Fibroblast of lung (primary cell): ENCODE measurements at regions not wholly inside any gene's neighbourhood (a gene's known extent, or its start where the extent isn't known, plus 50 kb on each side); places are given as distances from the start of the nearest gene placed in this dataset.

Experiments used
- DNase-seq, 2 donors: peaks; one replicate each; pipeline versions ENCODE4 v3.0.0 to v3.0.0-alpha.2; 2010; ENCODE audit warnings: low read depth in 2 of 2
- H2AFZ ChIP-seq: 2 replicates; pipeline ENCODE4 v1.5.1; 2012; ENCODE audit warnings: low read length, control low read depth, inconsistent platforms
- H3K27ac ChIP-seq: 2 replicates; pipeline ENCODE4 v1.5.1; 2011; ENCODE audit warnings: low read length, control low read depth; ENCODE audit not compliant: insufficient read depth
- H3K27me3 ChIP-seq: 2 replicates; pipeline ENCODE4 v1.5.1; 2011; ENCODE audit warnings: mild to moderate bottlenecking, low read length; ENCODE audit not compliant: control insufficient read depth, insufficient read depth
- H3K36me3 ChIP-seq: 2 replicates; pipeline ENCODE4 v1.5.1; 2011; ENCODE audit warnings: low read length; ENCODE audit not compliant: control insufficient read depth, insufficient read depth
- H3K4me1 ChIP-seq: 2 replicates; pipeline ENCODE4 v1.5.1; 2011; ENCODE audit warnings: low read length; ENCODE audit not compliant: control insufficient read depth, insufficient read depth; ENCODE audit errors: extremely low read depth
- H3K4me2 ChIP-seq: 2 replicates; pipeline ENCODE4 v1.5.1; 2011; ENCODE audit warnings: low read length, control low read depth; ENCODE audit not compliant: insufficient read depth; ENCODE audit errors: extremely low read depth
- H3K4me3 ChIP-seq, 4 experiments: fragments of 200-600 bp in 1 of 4; sonication (generic) in 1 of 4; replicated peaks in 1 of 4; 2 replicates each; pipeline ENCODE4 v1.5.1; 2011 to 2016; ENCODE audit warnings: low read length in 4 of 4, low read depth in 3 of 4, mild to moderate bottlenecking in 3 of 4, control low read depth in 2 of 4, inconsistent platforms in 1 of 4, mixed read lengths in 1 of 4; ENCODE audit not compliant: insufficient read depth in 1 of 4; ENCODE audit errors: control extremely low read depth in 1 of 4
- H3K79me2 ChIP-seq: 2 replicates; pipeline ENCODE4 v1.5.1; 2012; ENCODE audit warnings: mild to moderate bottlenecking, low read length, inconsistent platforms; ENCODE audit not compliant: control insufficient read depth, insufficient read depth
- H3K9ac ChIP-seq: 2 replicates; pipeline ENCODE4 v1.5.1; 2011; ENCODE audit warnings: mild to moderate bottlenecking, low read length, control low read depth; ENCODE audit not compliant: insufficient read depth
- H3K9me3 ChIP-seq: 2 replicates; pipeline ENCODE4 v1.5.1; 2012; ENCODE audit warnings: low read depth, low read length; ENCODE audit not compliant: control insufficient read depth, insufficient read depth
- H4K20me1 ChIP-seq: 2 replicates; pipeline ENCODE4 v1.5.1; 2011; ENCODE audit warnings: low read length; ENCODE audit not compliant: control insufficient read depth, insufficient read depth; ENCODE audit errors: extremely low read depth
- CTCF ChIP-seq, 2 donors: IDR thresholded peaks in 1 of 2; conservative IDR thresholded peaks in 1 of 2; 1 replicate in 1 of 2; 2 replicates in 1 of 2; pipeline ENCODE4 v1.5.1; 2011 to 2012; ENCODE audit warnings: low read length in 2 of 2, control low read depth in 1 of 2, inconsistent platforms in 1 of 2, low read depth in 1 of 2, mild to moderate bottlenecking in 1 of 2
- EZH2 ChIP-seq: IDR thresholded peaks from 2 replicates; pipeline ENCODE4 v1.5.1; 2012; ENCODE audit warnings: low read length, control low read depth, mild to moderate bottlenecking; ENCODE audit errors: missing control alignments

DNA sequence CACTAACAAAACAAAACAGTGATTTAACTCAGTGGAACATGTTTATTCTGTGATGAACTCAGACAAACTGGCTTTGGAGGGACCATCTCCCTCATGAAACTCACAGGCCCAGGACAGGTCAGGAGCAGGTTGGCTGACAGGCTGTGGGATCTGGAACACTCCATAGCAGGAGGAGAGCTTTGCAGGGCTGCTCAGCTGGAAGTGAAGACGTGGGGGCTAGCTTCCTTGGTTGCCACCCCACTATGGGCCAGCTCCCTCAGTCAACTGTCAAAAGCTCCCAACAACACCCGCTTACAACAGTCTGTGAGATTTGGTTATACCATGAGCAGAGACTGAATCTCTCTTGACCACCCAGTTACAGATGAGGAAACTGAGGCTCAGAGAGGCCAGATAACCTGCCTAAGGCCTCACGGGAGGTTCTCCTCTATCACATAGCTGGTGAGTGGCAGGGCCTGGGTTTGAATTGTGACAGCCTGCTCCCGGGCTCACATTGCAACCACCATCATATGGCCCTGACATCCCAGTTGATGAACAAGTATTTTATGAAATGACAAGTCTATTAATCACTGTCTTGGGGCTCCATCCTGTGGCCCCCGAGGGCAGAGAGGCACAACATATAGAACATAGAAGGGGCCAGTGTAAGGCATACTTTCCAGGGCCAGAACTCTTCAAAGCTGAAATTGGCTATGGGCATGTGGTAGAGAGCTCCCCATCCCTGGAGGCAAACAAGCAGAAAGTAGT, 473.4 kb downstream of the MN1 start:
- Histone ChIP-seq H3K27ac (no peak overlapping the region), H2AFZ (no peak overlapping the region), H3K79me2 (no peaks in the 10 kb centered on the region), H3K9ac (no peak overlapping the region), H3K4me3 (no peak overlapping the region), H3K4me1 (no peaks in the 10 kb centered on the region), H4K20me1 (no peaks in the 10 kb centered on the region), H3K36me3 (no peaks in the 10 kb centered on the region), H3K9me3 (no peaks in the 10 kb centered on the region), H3K4me2 (no peak overlapping the region), H3K27me3 (peaks cover 14% of the 10 kb centered on the region)
- TF ChIP-seq EZH2 (no peak), CTCF (conservative IDR thresholded peaks at IDR 0.05 in 1 of 2, IDR thresholded peaks at IDR 0.05 in 1 of 2; ENCODE audit: low read depth in 1 of 2, low read length in 2 of 2) (no peak)
- DNase-seq: no peak

GRCh38 chr22:27329131-27329850, 472.3 kb downstream of the MN1 start:
- Histone ChIP-seq H3K27me3 (peaks cover 11% of the 10 kb centered on the region), H3K4me2 (no peak overlapping the region), H3K27ac (no peak overlapping the region), H3K9me3 (no peaks in the 10 kb centered on the region), H3K9ac (no peak overlapping the region), H3K36me3 (no peaks in the 10 kb centered on the region), H3K4me1 (no peaks in the 10 kb centered on the region), H2AFZ (no peak overlapping the region), H3K4me3 (no peak overlapping the region), H3K79me2 (no peaks in the 10 kb centered on the region), H4K20me1 (no peaks in the 10 kb centered on the region)
- no peak for DNase-seq
- TF ChIP-seq EZH2: no peak
- no peak for TF ChIP-seq CTCF (conservative IDR thresholded peaks at IDR 0.05 in 1 of 2, IDR thresholded peaks at IDR 0.05 in 1 of 2; ENCODE audit: low read depth in 1 of 2, low read length in 2 of 2)

DNA sequence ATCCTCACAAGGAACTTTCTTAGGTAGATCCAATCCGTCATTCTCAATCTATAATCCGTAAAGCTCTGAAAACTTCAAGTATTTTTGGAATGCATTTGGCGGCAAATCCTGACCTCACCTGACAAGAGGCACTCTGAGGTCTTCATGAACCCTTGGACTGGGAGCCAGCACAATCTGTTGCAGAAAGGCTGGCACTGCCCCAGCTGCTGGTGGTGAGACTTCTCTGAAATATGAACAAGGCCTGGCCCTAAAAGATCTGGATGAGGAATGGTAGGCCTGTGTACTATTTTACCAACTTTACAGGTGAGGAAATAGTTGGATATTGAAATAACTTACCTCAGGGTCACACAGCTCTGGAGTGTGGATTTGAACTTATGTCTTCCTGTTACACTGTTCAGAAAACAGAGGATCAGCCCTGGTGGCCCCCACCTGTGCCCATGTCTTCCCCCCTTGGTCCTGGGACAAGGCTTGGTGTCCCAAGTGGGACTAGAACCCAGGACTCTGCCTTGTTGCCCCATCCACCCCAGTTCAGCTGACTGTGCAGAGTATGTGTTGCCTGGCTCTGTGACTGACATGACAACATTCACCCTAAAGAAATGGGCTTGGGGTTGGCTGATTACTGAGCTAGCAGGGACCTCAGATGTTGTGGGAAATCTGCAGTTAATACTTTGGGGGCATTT, 471.4 kb downstream of the MN1 start:
- Histone ChIP-seq H4K20me1 (no peaks in the 10 kb centered on the region), H3K4me3 (no peak overlapping the region), H3K27me3 (peaks cover 11% of the 10 kb centered on the region), H3K36me3 (no peaks in the 10 kb centered on the region), H3K79me2 (no peaks in the 10 kb centered on the region), H3K4me1 (no peaks in the 10 kb centered on the region), H3K27ac (no peak overlapping the region), H2AFZ (no peak overlapping the region), H3K9ac (no peak overlapping the region), H3K4me2 (no peak overlapping the region), H3K9me3 (no peaks in the 10 kb centered on the region)
- DNase-seq: no peak
- TF ChIP-seq CTCF (conservative IDR thresholded peaks at IDR 0.05 in 1 of 2, IDR thresholded peaks at IDR 0.05 in 1 of 2; ENCODE audit: low read depth in 1 of 2, low read length in 2 of 2) (no peak), EZH2 (no peak)
